GM15510 (cell line): ENCODE measurements at regions not wholly inside any gene's neighbourhood (a gene's known extent, or its start where the extent isn't known, plus 50 kb on each side); places are given as distances from the start of the nearest gene placed in this dataset.

Experiments used
- POLR2A ChIP-seq: IDR thresholded peaks from 3 replicates; pipeline ENCODE4 v1.6.1; 2011; ENCODE audit warnings: borderline replicate concordance; ENCODE audit not compliant: insufficient read length; ENCODE audit errors: extremely low read depth

DNA sequence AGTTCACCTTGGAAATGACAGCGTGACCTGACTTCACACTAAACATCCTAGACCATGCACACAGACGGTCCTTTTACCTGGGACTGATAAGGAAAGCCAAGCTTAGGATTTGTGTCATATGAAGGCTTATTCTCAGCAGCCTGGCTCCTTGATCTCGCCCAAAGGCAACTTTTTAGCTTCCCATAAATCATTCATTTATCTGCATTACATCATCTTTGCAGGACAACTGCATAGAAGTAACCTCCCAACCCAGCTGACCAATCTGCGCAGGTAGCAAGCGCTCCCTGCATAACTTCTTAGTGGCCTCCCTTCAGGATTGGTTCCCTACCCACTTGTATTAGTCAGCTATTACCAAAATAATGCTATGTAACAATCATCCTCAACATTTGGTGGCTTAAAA, 389.9 kb upstream of the PROK2 start:
- TF ChIP-seq POLR2A = no peak

DNA sequence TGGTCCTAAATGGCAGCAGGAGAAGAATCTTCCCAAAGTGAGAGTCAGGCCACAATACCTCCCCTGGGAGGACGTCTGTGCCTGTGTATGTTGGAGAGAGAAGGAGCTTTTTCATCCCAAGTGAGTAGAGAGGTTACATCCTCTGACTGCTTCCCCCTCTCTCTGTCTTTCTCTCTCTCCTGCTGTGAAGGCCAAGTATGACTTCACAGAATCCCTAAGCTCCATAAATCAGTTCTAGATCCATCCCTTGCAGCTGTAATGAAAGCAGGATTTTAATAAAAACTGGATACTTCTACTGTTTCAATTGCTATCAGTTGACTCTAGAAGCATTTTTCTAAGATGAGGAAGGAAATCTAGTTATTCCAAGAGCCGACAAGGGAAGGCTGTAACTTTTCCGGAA, 389.1 kb upstream of the PROK2 start:
- no peak for TF ChIP-seq POLR2A

DNA sequence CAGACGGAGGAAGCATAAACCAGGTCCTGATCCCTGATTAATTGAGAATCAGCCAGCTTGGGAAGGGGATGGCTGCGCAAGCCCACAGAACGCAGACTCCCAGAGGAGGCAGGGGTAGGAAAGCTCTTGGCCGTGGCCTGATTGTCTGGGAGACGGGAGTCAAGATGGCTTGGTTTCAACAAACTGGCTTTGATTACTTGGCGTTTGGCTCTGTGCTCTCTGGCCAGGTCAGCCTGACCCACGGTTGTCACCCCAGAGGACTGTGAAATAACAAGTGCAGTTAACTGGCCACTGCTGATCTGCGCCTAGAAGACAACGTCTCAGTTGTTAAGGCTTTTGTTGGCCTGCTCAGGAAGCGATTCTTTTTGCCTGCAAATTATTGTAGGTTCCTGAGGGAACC, 387.0 kb upstream of the PROK2 start:
- no peak for TF ChIP-seq POLR2A

DNA sequence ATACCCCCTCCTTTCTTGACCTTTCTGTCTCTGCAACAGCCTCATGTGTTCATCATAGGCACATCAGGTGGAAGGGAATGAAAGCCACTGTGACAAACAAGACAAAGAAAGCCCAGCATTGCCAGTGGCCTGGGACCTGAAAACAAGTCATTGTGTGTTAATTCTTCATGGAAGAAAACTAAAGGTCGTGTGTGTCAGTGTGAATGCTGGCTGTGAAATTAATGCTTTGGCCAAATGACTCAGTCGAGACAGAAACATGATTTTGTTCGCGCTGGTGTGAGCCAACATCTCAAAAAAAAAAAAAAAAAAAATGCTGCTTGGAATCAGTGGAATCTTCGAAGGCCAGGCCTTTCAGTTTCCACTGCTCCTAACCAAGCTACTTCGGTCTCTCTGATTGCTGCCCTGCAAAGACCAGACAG, 386.5 kb upstream of the PROK2 start:
- no peak for TF ChIP-seq POLR2A

DNA sequence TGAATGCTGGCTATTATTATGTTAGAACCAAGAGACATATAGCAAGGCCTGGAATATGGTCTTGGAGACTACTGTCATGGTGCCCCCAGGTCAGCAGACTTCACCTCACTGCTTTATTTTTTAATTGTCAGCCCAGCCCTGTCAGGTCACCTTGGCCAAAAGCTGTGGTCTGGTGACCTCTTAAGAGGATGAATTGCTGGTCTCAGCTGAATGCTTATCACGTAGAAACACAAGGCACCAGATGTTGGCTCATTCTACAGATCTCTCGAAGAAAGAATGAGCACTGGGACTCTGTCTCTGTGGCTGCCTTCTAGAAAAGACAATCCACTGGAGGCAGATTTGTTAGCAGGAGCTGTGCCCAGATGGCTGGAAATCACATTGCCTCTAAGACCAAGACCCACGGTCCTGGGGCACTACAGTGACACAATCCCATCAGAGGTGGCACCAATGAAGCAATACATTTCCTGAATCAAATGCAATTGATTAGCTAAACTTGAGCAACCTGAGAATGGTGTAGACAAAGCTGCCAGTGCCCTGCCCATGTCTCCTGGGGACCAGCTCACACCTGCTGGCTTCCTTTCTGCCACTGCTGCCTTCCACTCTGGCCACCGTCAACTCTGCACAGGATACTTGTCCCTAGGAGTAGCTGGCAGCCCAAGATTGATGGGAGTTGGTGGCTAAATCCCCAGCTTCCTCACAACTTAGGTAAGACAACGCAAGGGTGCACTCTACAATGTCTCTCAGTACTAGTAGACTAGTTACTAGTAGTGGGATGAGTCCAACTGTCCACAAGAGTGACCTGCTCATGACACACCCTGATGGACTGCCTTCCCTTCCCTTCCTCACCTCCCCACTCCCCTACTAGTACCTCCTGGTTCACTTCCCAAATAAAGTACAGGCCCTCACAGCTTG, 384.9 kb upstream of the PROK2 start:
- TF ChIP-seq POLR2A = no peak

GRCh38 chr3:72169120-72169519, 384.2 kb upstream of the PROK2 start:
- TF ChIP-seq POLR2A = no peak

GRCh38 chr3:72165808-72166207, 380.9 kb upstream of the PROK2 start:
- TF ChIP-seq POLR2A = no peak

DNA sequence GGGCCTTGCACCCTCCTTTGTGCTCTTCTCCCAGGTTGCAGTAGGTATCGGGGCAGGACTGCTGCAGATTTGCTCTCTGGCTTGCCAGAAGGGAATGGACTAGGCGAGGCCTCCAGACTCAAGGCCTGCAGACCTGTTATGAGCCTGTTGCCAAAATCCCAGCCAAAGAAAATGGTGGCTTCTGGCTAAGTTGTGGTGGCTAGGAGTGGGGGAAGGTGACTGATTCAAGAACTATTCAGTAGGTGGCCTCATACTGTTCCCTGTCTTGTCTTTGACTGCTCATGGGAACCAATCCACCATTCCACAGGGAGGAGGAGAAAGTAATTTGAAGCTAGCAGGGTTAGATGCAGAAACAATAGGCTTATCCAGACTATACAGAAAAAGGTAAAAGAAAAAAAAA, 380.4 kb upstream of the PROK2 start:
- no peak for TF ChIP-seq POLR2A

DNA sequence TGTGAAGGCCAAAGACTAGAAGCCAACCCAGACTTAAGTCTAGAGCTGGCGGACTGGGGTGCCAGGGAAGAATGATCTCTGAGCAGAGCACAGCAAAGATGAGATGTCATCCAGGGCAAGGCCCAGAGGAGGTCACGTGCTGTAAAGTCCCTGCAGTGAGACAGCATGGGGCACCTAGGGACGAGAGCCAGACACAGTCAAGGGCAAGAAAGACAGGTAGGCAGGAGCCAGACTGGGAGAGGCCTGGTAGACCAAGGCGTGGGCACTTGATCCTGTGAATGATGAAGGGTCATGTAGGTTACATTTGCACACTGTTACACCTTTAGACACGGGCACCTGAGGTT, 379.7 kb upstream of the PROK2 start:
- TF ChIP-seq POLR2A = peak; percentile 23

GRCh38 chr3:72163809-72164634, 379.1 kb upstream of the PROK2 start:
- peak; percentile 33 for TF ChIP-seq POLR2A

- TF ChIP-seq POLR2A = no peak
Measured at GRCh38 chr3:72162649-72163184, 377.8 kb upstream of the PROK2 start.

DNA sequence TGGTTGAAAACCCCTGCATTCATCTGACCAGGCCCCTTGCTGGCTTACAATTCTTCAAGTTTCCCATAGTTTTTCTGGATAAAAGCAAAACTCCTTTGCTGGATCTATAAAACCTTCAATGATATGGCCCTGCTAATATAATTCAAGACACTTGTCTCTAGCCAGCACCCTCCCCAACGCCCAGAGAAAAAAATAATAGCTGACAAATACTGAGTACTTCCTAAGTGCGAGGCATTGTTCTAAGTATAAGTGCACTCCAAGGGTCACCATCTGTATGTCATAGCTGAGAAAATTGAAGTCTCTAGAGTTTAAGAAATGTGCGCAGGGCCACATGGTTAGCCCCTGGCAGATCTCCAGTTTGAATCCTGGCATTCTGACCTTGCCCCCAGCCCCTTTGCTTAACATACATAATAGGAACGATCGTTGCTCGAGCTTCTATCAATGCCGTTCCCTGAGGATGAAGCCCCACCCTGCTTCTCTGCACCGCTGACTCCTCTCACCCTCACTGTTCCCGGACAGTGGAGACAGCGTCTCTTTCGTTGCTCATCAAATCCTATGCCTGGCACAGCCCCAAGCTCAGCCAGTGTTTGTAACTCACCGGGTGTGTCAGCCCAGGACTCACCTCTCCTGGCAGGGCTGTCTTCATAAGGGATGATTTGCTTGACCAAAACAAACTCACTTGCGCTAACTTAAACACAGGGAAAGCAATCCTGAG, 377.1 kb upstream of the PROK2 start:
- no peak for TF ChIP-seq POLR2A

DNA sequence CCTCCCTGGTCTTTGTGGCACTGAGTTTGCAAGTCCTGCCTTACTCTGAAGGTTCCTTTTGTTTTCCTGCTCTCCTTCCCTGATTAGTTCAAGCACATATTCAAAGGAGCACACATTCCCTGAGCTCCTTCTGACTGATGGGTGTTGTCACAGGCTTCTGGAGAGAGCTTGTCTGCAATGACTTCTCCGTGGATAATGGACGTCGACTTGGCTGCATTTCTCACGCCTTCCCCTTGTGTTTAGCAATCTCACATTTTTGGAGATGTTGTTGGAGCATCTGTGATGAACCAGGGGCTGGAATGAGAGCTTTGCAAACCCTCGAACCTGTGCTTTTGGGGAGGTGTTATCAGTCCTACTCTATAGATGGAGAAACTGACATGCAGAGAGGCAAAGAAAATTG, 375.4 kb upstream of the PROK2 start:
- no peak for TF ChIP-seq POLR2A

DNA sequence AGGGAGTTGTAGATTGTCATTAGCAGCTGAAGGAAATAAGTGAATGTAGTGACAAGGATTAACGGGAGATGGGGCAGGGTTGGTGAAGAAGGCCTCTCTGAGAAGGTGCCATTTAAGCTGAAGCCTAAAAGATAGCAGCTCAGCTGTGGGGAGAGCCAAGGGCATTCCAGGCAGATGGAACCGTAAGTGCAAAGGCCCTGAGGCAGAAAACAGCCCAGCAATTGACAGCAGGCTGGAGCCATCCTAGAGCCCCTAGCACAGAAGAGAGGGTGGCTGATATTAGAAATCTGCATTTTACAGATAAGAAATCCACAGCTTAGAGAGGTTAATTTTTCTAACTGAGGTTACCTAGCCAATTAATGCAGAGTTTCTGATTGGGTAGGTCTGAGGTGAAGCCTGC, 374.5 kb upstream of the PROK2 start:
- no peak for TF ChIP-seq POLR2A
